ENCODE measurements at regions not wholly inside any gene's neighbourhood (a gene's known extent, or its start where the extent isn't known, plus 50 kb on each side); places are given as distances from the start of the nearest gene placed in this dataset.

GRCh38 chr14:54175298-54175942 lies 218.8 kb upstream of the BMP4 start:
- peak; percentile 4 for DNase-seq (ENCODE audit: low read depth)

- no peak for DNase-seq (ENCODE audit: low read depth)
These were observed 219.8 kb upstream of the CDKN3 start for GRCh38 chr14:54177019-54177418.

- DNase-seq (ENCODE audit: low read depth), result no peak
These were observed 218.9 kb upstream of the CDKN3 start for GRCh38 chr14:54177641-54178621.

GRCh38 chr14:54182419-54183045 lies 214.3 kb upstream of the CDKN3 start:
- no peak for DNase-seq (ENCODE audit: low read depth)

- no peak for DNase-seq (ENCODE audit: low read depth)
These were observed 209.7 kb upstream of the CDKN3 start for GRCh38 chr14:54186821-54187763.

- DNase-seq (ENCODE audit: low read depth), result no peak
These were observed 208.6 kb upstream of the CDKN3 start for GRCh38 chr14:54188064-54188666.

- no peak for DNase-seq (ENCODE audit: low read depth)
These were observed 207.5 kb upstream of the CDKN3 start for GRCh38 chr14:54189333-54189732.

GRCh38 chr14:54189748-54190354 lies 207.0 kb upstream of the CDKN3 start:
- DNase-seq (ENCODE audit: low read depth), result no peak

GRCh38 chr14:54191846-54192245 lies 205.0 kb upstream of the CDKN3 start:
- no peak for DNase-seq (ENCODE audit: low read depth)

- no peak for DNase-seq (ENCODE audit: low read depth)
These were observed 204.2 kb upstream of the CDKN3 start for GRCh38 chr14:54192610-54193009.

GRCh38 chr14:54193871-54194270 lies 202.9 kb upstream of the CDKN3 start:
- no peak for DNase-seq (ENCODE audit: low read depth)

GRCh38 chr14:54194501-54194900 lies 202.3 kb upstream of the CDKN3 start:
- no peak for DNase-seq (ENCODE audit: low read depth)

GRCh38 chr14:54197369-54197768 lies 199.4 kb upstream of the CDKN3 start:
- no peak for DNase-seq (ENCODE audit: low read depth)

- no peak for DNase-seq (ENCODE audit: low read depth)
These were observed 196.1 kb upstream of the CDKN3 start for GRCh38 chr14:54200726-54201125.

GRCh38 chr14:54202288-54202687 lies 194.5 kb upstream of the CDKN3 start:
- DNase-seq (ENCODE audit: low read depth), result no peak

GRCh38 chr14:54206516-54206915 lies 190.3 kb upstream of the CDKN3 start:
- no peak for DNase-seq (ENCODE audit: low read depth)

GRCh38 chr14:54207075-54207474 lies 189.7 kb upstream of the CDKN3 start:
- no peak for DNase-seq (ENCODE audit: low read depth)

GRCh38 chr14:54207476-54208462 lies 189.0 kb upstream of the CDKN3 start:
- no peak for DNase-seq (ENCODE audit: low read depth)

GRCh38 chr14:54208751-54209150 lies 188.1 kb upstream of the CDKN3 start:
- DNase-seq (ENCODE audit: low read depth), result no peak
